ENCODE measurements at regions not wholly inside any gene's neighbourhood (a gene's known extent, or its start where the extent isn't known, plus 50 kb on each side); places are given as distances from the start of the nearest gene placed in this dataset.

- TF ChIP-seq CTCF (IDR thresholded peaks at IDR 0.05 in 8 of 11, conservative IDR thresholded peaks at IDR 0.05 in 3 of 11) (no peak), POLR2AphosphoS5 (IDR thresholded peaks at IDR 0.05) (no peak), POLR2A (IDR thresholded peaks at IDR 0.05) (no peak)
These were observed 554.6 kb downstream of the RFC3 start for GRCh38 chr13:34372581-34372980.

All from spleen (tissue), 7 donors.